GM12878 (cell line): ENCODE measurements at regions not wholly inside any gene's neighbourhood (a gene's known extent, or its start where the extent isn't known, plus 50 kb on each side); places are given as distances from the start of the nearest gene placed in this dataset.

Experiments used
- BCLAF1 ChIP-seq: fragments of 450-650 bp; IDR thresholded peaks from 2 replicates; pipeline ENCODE4 v1.6.1; 2017; ENCODE audit warnings: antibody characterized with exemption, mild to moderate bottlenecking, moderate library complexity
- EZH2 ChIP-seq: IDR thresholded peaks from 2 replicates; pipeline ENCODE4 v1.6.1; 2012; ENCODE audit warnings: low read depth, mild to moderate bottlenecking, control low read depth, inconsistent platforms, low read length, borderline replicate concordance; ENCODE audit not compliant: control insufficient read depth
- MAX ChIP-seq: IDR thresholded peaks from 2 replicates; pipeline ENCODE4 v1.6.1; 2012; ENCODE audit warnings: low read depth, low read length, improper control_type of control experiment
- TF ChIP-seq, protein P1 (sequence below): fragments of 450-650 bp; IDR thresholded peaks from 2 replicates; pipeline ENCODE4 v1.6.1; 2018; ENCODE audit warnings: borderline replicate concordance, mild to moderate bottlenecking; ENCODE audit not compliant: partially characterized antibody

DNA sequence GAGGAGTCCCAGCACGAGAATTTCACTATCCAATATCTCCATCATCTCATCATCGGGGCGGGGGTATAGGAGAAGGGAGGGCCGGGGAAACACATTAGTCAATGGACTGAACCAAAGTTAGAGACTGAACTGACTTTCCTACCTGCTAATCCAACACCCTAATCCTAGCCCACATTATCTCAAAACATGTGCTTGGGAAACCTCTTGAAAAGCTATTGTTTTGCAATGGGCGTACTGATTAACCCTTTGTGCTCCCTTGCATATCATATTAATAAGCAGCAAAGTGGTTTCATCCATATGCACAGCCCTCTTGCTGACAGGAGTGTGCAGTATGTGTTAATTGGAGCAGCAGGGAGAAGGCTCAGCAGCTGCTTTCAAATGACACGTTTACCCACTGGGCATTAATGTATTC lies 125.7 kb upstream of the GRIP1 start:
- TF ChIP-seq, protein P1, sequence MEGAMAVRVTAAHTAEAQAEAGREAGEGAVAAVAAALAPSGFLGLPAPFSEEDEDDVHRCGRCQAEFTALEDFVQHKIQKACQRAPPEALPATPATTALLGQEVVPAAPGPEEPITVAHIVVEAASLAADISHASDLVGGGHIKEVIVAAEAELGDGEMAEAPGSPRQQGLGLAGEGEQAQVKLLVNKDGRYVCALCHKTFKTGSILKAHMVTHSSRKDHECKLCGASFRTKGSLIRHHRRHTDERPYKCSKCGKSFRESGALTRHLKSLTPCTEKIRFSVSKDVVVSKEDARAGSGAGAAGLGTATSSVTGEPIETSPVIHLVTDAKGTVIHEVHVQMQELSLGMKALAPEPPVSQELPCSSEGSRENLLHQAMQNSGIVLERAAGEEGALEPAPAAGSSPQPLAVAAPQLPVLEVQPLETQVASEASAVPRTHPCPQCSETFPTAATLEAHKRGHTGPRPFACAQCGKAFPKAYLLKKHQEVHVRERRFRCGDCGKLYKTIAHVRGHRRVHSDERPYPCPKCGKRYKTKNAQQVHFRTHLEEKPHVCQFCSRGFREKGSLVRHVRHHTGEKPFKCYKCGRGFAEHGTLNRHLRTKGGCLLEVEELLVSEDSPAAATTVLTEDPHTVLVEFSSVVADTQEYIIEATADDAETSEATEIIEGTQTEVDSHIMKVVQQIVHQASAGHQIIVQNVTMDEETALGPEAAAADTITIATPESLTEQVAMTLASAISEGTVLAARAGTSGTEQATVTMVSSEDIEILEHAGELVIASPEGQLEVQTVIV: no peak
- TF ChIP-seq EZH2: no peak
- no peak for TF ChIP-seq MAX
- no peak for TF ChIP-seq BCLAF1
